ENCODE measurements at regions not wholly inside any gene's neighbourhood (a gene's known extent, or its start where the extent isn't known, plus 50 kb on each side); places are given as distances from the start of the nearest gene placed in this dataset.

DNA sequence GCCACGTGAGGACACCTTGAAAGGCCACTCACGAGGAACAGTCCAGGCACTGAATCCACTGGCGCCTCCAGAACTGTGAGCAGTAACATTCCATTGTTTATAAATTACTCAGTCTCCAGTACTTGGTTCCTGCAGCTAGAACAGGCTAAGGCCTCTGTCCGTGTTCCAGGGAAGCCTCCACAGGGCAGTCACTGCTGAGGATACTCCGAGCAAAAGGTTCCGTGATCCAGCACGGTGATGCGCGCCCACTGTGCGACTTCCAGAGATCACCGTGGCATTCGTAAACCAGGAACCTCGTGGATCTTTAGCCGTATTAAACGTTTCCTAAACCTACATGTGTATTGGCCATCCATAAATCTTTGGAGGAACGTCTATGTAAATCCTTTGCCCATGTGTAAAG lies 51.5 kb upstream of the SALL3 start:
- no peak for DNase-seq

DNA sequence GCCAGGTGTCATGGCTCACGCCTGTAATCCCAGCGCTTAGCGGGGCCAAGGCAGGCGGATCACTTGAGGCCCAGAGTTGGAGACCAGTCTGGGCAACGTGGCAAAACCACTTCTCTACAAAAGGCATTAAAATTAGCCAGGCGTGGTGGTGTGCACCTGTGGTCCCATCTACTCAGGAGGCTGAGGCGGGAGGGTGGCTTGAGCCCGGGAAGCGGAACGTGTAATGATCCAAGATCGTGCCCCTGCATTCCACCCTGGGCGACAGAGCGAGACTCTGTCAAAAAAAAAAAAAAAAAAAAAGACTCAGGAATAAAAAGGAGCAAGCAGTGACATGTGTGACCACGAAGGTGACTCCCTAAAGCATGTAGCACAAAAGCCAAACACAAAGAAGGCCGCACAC lies 50.1 kb upstream of the SALL3 start:
- DNase-seq = no peak
